ENCODE measurements at regions not wholly inside any gene's neighbourhood (a gene's known extent, or its start where the extent isn't known, plus 50 kb on each side); places are given as distances from the start of the nearest gene placed in this dataset.

DNA sequence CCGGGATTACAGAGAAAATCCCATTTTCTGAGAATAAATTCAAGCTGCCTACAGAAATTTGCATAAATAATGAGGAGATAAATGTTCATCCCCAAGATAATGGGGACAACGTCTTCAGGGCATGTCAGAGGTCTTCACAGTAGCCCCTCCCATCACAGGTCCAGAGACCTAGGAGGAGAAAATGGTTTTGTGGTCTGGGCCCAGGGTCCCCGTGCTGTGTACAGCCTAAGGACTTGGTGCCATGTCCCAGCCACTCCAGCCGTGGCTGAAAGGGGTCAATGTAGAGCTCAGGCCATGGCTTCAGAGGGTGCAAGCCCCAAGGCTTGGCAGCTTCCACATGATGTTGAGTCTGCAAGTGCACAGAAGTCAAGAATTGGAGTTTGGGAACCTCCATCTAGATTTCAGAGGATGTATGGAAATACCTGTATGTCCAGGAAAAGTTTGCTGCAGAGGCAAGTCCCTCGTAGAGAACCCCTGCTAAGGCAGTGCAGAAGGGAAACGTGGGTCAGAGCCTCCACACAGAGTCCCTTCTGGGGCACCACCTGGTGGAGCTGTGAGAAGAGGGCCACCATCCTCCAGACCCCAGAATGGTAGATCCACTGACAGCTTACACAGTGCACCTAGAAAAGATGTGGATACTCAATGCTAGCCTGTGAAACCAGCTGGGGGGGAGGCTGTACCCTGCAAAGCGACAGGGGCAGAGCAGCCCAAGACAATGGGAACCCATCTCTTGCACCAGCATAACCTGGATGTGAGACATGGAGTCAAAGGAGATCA lies 176.3 kb downstream of the RASSF9 start:
- Mint-ChIP-seq H3K4me1 (peaks cover 27% of the 10 kb centered on the region), H3K4me3 (no peak overlapping the region), H3K36me3 (ENCODE audit: low read depth) (peaks cover 10% of the 10 kb centered on the region), H3K27me3 (ENCODE audit: low read depth) (no peaks in the 10 kb centered on the region), H3K9me3 (peaks cover 12% of the 10 kb centered on the region), H3K27ac (ENCODE audit: unreplicated experiment) (no peak overlapping the region)
- no peak for DNase-seq (ENCODE audit: low read depth, low spot score)
- TF ChIP-seq, protein P1, sequence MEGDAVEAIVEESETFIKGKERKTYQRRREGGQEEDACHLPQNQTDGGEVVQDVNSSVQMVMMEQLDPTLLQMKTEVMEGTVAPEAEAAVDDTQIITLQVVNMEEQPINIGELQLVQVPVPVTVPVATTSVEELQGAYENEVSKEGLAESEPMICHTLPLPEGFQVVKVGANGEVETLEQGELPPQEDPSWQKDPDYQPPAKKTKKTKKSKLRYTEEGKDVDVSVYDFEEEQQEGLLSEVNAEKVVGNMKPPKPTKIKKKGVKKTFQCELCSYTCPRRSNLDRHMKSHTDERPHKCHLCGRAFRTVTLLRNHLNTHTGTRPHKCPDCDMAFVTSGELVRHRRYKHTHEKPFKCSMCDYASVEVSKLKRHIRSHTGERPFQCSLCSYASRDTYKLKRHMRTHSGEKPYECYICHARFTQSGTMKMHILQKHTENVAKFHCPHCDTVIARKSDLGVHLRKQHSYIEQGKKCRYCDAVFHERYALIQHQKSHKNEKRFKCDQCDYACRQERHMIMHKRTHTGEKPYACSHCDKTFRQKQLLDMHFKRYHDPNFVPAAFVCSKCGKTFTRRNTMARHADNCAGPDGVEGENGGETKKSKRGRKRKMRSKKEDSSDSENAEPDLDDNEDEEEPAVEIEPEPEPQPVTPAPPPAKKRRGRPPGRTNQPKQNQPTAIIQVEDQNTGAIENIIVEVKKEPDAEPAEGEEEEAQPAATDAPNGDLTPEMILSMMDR (conservative IDR thresholded peaks at IDR 0.05), result no peak

DNA sequence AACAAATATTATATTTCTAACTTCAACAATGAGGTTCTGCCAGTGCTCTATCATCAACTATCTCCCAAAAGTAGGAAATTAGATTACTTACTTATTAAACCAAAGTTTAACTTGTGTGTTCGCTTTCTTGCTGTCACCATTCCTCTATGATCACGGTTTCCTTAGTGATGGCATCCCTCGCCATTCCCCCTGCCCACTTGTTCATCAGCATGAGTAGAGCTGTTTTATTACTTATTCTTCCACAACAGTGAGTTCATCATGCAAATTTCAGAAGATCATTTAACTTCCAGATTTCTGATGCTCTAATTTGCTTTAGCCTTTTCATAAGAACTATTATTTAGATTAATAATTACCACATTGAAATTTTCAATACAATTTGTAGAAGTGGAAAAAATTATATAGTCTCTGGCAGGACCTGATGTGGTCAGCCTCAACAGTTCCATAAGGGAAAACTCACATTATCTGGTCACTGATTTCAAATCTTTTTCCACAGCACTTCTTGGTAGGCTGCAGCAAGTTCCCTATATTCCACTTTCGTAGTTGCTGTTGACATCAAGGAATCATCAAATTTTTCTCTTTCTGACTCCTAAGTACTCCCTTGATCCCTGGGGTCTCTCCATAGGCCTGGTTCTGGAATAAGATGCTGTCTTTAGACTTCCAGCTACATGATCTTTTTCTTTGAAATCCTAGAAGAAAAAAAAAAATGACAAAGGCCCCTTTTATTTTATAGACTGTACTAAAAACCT lies 174.6 kb downstream of the RASSF9 start:
- Mint-ChIP-seq H3K4me1 (peaks cover 16% of the 10 kb centered on the region), H3K27me3 (ENCODE audit: low read depth) (no peaks in the 10 kb centered on the region), H3K27ac (ENCODE audit: unreplicated experiment) (no peak overlapping the region), H3K9me3 (peaks cover 12% of the 10 kb centered on the region), H3K36me3 (ENCODE audit: low read depth) (peaks cover 10% of the 10 kb centered on the region), H3K4me3 (no peak overlapping the region)
- TF ChIP-seq, protein P1 (conservative IDR thresholded peaks at IDR 0.05), result no peak
- DNase-seq (ENCODE audit: low read depth, low spot score), result no peak

DNA sequence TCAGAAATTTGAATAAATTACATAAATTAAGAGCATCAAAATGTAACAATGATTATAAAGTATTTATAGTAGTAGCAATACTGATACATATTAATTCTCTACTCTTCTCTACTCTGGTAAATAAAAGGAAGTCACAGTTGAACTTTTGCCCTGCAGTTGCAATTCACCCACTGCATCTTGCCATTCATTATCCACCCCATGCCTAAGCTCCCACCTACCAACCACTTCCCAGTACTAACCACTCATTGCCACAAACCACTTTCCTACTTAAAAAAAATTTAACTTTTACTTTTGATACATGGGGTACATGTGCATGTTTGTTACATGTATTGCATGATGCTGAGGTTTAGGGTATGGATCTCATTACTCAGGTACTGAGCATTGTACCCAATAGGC lies 174.0 kb downstream of the RASSF9 start:
- DNase-seq (ENCODE audit: low read depth, low spot score), result no peak
- TF ChIP-seq, protein P1 (conservative IDR thresholded peaks at IDR 0.05), result no peak
- no peak overlapping the region for H3K4me3 Mint-ChIP-seq
- H3K9me3 Mint-ChIP-seq, result peaks cover 12% of the 10 kb centered on the region
- H3K4me1 Mint-ChIP-seq, result peaks cover 16% of the 10 kb centered on the region
- H3K36me3 Mint-ChIP-seq (ENCODE audit: low read depth), result peaks cover 10% of the 10 kb centered on the region
- no peaks in the 10 kb centered on the region for H3K27me3 Mint-ChIP-seq (ENCODE audit: low read depth)
- no peak overlapping the region for H3K27ac Mint-ChIP-seq (ENCODE audit: unreplicated experiment)

DNA sequence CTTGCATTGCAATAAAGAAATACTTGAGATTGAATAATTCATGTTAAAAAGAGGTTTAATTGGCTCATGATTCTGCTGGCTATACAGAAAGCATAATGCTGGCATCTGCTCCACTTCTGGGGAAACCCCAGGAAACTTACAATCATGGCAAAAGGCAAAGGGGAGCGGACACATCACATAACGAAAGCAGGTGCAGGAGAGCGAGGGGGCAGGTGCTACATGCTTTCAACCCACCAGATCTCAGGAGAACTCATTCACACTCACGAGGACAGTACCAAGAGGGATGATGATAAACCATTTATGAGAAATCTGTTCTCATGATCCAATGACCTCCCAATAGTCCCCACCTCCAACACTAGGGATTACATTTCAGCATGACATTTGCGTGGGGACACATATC lies 172.6 kb downstream of the RASSF9 start:
- H3K27me3 Mint-ChIP-seq (ENCODE audit: low read depth), result no peaks in the 10 kb centered on the region
- H3K4me1 Mint-ChIP-seq, result peaks cover 6% of the 10 kb centered on the region
- H3K9me3 Mint-ChIP-seq, result peaks cover 4% of the 10 kb centered on the region
- H3K4me3 Mint-ChIP-seq, result no peak overlapping the region
- H3K36me3 Mint-ChIP-seq (ENCODE audit: low read depth), result peaks cover 4% of the 10 kb centered on the region
- H3K27ac Mint-ChIP-seq (ENCODE audit: unreplicated experiment), result no peak overlapping the region
- DNase-seq (ENCODE audit: low read depth, low spot score), result no peak
- TF ChIP-seq, protein P1 (conservative IDR thresholded peaks at IDR 0.05), result no peak

DNA sequence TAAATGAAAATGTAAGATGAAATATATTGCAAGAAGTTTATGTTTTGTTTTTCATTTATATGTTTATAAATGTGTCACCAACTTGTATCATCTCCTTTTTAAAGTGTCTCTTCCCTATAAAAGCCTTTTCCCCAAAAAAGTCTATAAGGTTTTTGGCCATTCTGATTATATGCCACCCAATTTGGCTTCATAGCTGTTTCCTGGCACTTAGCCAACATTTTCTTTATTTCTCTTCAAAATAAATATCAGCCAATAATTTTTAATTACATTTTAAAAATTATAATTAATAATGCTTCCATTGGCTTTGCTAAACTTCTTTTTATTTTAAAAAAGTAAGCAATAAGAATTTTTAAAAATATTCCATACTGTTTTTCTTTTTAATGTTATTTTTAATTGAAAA lies 171.8 kb downstream of the RASSF9 start:
- peaks cover 2% of the 10 kb centered on the region for H3K9me3 Mint-ChIP-seq
- H3K27me3 Mint-ChIP-seq (ENCODE audit: low read depth), result no peaks in the 10 kb centered on the region
- no peak overlapping the region for H3K4me3 Mint-ChIP-seq
- peaks cover 2% of the 10 kb centered on the region for H3K36me3 Mint-ChIP-seq (ENCODE audit: low read depth)
- peaks cover 6% of the 10 kb centered on the region for H3K4me1 Mint-ChIP-seq
- no peak for DNase-seq (ENCODE audit: low read depth, low spot score)
- H3K27ac Mint-ChIP-seq (ENCODE audit: unreplicated experiment), result no peak overlapping the region
- TF ChIP-seq, protein P1 (conservative IDR thresholded peaks at IDR 0.05), result no peak
